HG02884 (cell line): ENCODE measurements at regions not wholly inside any gene's neighbourhood (a gene's known extent, or its start where the extent isn't known, plus 50 kb on each side); places are given as distances from the start of the nearest gene placed in this dataset.
"Not testable (repeated sequence)": the region's sequence is repeated elsewhere in the genome, so short reads cannot be mapped to it uniquely, and the experiment has no call there.

Experiments used
- ATAC-seq: cut with Tn5 transposase; IDR thresholded peaks from one replicate; pipeline ENCODE4 v1.9.1; 2021; ENCODE audit warnings: mild to moderate bottlenecking, moderate library complexity; ENCODE audit not compliant: unreplicated experiment

DNA sequence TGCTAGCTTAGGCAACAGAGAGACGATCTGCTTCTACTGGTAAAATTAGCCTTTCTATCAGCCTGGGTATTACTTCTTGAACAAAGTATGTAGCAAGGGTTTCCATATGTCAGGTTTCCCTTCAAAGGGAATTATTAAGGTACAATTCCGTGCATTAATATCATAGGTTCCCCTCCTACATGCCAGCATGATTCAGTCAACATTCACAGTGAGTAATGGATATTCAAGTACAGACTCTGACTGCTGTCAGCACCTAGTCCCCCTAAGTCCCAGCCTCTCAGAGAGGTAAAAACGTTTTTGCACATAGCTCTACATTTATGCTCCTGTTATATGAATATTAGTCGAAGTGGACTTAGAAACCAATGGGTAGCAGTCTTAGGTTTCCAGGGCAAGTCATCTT, 322.4 kb upstream of the CCNG1 start:
- no peak for ATAC-seq

DNA sequence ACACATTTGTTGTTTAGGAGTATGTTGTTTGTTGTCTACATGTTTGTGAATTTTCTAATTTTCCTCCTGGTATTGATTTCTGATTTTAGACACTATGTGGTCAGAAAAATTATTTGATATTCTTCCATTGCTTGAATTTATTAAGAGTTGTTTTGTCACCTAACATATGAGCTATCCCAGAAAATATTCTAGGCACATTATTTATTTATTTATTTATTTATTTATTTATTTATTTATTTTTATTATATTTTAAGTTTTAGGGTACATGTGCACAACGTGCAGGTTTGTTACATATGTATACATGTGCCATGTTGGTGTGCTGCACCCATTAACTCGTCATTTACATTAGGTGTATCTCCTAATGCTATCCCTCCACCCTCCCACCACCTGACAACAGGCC, 320.8 kb upstream of the CCNG1 start:
- ATAC-seq, result not testable (repeated sequence)

DNA sequence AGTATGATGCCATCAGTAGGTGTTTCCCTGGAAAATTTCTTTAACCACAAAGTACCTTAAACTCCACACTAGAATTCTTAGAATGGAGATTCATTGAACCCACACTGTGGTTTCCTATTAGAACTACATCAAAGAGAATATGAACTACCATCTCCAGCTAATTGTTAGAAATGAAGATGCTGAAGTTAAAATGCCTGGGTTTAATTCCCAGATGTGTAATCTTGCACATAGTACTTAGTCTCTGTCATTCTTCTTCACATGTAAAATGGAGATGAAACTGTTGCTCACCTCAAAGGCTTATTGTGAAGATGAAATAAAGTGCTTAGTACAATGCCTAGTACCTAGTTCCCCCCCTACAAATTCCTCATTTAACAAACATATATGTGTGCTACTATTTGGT, 303.3 kb upstream of the CCNG1 start:
- no peak for ATAC-seq

DNA sequence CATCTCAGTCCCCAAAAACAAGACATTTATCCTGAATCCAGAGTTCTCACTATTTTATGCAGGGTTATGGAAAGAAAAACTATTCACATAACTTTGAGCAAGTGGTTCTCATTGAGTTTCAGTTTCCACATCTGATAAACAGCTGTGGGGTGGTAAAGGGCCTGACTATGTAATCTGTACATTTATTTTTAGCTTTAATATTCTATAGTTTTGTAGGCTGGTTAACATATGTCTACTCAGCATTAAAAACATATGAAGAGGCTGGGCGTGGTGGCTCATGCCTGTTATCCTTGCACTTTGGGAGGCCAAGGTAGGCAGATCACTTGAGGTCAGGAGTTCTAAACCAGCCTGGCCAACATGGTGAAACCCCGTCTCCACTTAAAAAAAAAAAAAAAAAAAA, 301.5 kb upstream of the CCNG1 start:
- ATAC-seq, result no peak

DNA sequence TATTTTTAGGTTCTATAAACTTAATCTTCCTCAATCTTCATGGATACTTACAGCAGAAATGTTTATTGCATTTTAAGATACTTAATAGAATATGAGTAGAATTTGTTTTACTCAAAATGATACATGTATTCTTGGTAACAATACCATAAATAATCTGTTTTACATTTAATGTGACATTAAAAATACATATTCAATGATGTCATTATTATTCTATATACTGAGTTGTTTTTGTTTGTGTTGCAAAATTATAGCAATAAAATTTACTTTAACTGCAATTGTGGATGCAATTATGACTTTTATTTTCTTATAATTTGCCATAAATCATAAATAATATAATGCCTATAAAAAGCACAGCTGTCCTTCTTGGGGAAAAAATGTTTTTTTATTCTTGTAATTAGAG, 275.9 kb upstream of the CCNG1 start:
- ATAC-seq, result no peak

DNA sequence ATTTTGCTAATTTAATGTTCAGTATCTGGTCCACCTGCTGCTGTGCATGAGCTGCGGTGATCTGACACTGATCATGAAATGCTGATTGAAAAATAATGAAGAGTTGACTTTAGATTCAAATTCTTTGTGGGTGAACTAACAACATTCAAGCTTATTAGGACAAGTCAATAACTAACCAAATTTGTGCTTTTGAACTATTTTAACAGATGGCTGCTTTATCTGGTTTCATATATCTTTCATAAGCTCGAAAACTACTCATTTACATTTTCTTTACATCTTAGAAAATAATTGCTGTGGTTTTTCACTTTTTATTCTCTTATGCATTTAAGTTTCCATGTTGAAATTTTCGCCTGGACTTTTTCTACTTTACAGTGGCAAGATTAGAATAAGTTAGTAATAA, 274.8 kb upstream of the CCNG1 start:
- no peak for ATAC-seq

DNA sequence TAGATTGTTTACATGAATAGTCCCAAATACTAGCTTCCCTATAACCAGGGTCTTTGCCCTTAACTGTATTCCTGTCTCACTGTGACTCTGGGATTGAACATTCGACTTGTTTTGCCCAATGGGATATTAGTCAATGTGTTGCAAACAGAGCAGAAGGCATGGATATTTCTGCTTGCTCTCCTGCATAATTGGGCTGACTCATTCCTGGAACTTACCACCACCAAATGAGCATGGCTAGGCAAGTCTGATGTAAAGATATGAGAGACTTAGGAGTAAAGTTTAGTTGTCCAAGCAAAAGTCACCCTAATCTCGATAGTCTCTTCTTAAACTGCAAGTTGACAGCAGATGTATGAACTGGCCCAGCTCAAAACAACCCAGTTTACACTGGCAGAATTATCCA, 273.5 kb upstream of the CCNG1 start:
- no peak for ATAC-seq

DNA sequence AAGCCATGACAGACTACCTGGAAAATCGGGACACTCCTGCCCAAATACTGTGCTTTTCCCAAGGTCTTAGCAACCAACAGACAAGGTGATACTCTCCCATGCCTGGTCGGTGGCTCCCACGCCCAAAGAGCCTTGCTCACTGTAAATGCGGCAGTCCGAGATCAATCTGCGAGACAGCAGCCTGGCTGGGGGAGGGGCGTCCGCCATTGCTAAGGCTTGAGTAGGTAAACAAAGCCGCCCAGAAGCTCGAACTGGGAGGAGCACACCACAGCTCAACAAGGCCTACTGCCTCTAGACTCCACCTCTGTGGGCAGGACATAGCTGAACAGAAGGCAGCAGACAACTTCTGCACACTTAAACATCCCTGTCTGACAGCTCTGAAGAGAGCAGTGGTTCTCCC, 272.1 kb upstream of the CCNG1 start:
- no peak for ATAC-seq

DNA sequence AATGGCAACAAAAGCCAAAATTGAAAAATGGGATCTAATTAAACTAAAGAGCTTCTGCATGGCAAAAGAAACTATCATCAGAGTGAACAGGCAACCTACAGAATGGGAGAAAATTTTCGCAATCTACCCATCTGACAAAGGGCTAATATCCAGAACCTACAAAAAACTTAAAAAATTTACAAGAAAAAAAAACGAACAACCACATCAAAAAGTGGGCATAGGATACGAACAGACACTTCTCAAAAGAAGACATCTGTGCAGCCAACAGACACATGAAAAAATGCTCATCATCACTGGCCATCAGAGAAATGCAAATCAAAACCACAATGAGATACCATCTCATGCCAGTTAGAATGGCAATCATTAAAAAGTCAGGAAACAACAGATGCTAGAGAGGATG, 267.2 kb upstream of the CCNG1 start:
- not testable (repeated sequence) for ATAC-seq

DNA sequence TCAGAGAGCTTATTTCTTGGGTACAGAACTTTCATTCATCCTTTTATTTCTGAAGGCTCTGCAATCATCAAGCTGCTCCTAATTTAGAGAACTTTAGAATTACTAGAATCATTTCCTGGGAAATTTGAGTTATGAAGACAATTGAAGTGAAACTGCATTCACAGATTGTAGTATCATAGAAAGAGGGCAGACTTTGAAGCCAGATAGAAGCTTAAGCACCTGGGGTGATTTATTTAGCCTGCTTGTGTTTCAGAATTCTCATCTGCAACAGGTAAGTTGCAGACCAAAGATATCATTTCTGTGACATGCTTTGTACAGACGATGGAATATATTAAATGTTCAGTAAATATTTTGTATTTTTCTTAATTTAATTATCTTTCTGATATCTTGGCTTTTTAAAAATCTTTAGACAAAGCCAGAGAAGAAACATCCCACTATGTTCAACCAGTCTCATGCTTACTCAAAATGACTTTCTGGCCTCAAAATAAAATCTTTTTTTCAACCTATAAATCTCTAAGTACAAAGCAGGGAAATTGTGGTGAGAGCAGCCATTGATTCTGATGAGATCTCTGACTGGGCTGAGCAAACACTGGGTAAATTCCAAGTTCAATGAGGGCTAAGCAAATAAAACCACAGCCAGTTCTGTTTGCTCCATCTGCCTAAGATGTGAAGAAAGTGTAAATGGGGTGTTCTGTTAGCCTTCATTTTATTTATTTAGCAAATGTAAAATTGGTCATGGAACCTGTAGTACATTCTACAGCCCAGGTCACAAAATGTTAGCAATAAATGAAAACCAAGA, 264.7 kb upstream of the CCNG1 start:
- no peak for ATAC-seq

DNA sequence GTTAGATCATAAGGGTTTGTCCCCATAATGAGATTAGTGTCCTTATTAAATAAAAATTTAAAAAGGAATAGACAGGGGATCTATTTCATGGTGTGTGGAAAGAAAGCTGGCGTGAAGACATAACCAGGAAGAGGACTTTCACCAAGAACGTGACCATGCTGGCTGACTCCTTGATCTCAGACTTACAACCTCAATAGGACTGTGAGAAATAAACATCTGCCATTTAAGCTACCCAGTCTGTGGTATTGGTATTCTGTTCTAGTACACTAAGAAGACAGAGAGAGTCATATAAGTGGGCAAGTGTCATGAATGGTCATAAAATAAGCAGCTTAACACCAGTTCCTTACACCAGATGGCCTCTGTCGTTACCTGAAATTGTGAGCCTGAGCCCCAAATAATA, 259.4 kb upstream of the CCNG1 start:
- no peak for ATAC-seq

DNA sequence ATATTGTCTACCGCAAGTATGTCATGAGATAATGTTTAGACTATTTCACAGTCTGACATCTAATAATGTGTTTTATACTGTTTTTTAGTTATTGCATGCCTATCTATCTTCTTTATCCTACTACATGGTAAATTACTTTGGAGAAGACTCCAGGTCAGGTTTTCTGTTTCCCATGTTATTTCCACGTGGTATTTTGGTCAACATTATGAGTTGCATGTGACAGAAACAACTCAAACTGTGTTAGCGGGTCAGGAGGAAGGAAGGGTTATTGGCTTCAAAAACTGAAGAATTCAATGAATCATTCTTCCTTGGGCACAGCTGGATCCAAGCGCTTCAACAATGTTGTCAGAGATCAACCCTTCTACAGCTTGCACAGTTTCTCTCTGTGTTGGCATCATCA, 252.1 kb upstream of the CCNG1 start:
- no peak for ATAC-seq

DNA sequence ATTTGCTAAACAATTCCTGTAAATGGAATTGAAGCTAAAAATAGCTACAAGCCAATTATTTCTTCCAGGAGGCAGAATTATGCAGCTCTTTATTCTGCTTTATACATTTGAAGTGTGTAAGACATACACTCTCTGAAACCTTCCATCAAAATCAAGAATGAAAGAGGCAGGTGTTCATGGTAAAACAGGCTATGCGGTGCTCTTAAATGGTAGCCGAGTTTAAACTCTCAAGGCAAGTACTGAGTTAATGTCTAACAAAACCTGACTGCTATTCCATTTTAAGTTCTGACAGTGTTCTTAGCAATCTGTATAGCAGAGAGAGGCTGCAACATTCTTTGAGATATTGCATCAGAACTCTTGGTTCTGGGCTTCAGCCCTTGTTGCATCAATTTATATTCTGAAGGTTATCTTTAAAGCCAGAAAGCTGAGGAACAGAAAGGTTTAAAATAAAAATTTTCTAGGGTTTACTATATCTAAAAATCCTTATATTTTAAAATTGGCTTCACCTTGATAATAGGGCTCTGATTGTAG, 248.3 kb upstream of the CCNG1 start:
- ATAC-seq, result no peak

DNA sequence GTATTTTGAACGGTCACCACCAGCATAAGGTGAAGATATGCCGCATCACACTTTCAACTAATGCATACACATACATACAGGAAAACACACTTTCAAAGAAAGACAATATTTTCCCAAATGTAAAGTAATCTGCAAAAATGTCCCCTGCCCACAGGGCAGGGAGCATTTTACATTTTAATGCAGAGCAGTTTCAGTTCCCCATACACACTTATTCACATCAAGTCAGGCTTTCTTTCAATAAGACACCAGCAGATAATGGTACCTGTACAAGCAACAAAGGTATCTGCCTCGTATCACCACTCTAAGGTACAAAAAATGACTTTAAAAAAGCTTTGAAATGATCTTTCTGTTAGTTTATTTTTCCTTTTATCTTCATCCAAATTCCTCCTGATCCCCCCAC, 247.1 kb upstream of the CCNG1 start:
- no peak for ATAC-seq

DNA sequence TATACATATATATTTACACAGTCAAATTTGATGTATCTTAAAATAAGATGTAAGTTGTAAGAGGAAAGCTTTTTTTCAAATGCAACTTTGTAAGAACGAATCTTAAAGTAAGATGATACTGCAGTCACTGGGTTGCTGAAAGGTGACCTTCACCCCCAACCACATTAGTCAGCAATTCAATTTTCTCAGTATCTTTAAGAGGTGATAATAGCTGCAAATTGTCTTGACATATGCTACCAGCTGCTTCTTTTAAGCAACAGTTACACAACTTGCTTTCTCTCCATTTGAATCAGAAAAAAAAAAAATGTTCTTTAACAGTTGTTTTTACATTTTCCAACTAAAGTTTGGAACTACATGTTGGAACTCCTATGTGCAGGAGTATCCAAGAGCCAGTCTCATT, 246.6 kb upstream of the CCNG1 start:
- no peak for ATAC-seq

DNA sequence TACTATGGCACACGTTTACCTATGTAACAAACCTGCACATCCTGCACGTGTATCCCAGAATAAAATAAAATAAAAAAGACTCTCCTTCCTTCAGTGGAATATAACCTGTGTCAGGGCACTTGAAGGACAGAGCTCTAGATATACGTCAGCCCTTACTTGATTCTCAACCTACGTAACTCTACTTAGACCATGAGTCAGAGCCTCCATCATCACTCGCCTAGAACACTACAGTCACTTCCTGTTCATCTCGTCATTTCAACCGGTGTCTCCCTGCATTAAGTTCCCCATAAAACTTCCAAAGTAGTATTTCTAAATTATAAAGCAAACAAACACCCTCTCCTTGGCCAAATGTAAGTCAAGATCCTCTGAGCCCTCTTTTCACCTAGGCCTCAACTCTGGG, 243.5 kb upstream of the CCNG1 start:
- ATAC-seq, result no peak

DNA sequence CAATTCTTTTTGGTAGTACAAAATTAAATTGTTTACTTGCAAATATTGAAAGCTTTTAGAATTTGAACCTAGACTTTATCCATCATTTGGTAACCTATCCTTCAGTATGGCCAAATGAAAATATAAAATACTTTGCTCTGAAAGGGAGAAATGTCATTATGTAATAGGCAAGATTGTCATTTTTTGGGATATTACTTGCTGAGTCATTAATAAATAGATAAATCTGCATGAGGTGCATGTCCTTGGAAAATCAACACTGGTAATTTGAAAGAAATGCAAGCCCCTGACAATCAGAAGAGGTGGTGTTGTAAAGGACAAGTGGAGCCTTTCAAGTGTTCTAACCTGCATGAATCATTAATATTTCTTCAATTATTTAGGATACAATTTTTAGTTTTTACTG, 231.8 kb upstream of the CCNG1 start:
- no peak for ATAC-seq

DNA sequence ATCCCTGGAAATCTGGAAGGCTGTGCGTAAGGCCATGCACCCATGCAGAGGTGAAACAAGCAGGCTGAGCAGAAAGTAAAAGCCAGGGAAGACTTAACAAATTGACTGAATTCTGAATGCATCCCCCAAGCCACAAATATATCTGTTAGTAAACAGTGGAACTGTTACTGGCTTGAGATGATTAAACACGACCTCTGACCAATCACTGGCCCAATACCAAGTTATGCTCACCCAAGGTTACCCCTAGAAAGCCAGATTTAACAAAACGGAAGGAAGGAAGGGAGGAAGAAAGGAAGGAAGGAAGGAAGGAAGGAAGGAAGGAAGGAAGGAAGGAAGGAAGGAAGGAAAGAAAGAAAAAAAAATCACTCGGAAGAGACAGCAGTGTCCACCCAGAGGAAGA, 215.8 kb upstream of the CCNG1 start:
- ATAC-seq, result no peak

DNA sequence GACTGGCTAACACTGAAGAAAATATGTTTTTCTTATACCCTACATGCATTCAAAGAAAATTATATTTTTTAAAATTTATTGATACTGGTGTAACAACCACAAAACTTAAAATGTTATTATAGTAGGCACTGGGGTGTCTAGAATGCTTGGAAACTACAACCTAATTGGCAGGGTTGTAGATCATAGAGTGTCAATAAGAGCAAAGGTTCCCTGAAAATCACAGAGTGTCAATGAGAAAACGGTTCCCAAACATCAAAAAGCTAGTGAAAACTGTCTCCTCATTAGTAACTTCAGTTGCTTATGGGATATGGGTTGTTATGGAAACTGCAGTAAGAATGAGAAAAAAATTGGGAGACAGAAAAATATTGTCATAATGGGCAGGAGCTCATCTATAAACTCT, 214.4 kb upstream of the CCNG1 start:
- no peak for ATAC-seq

DNA sequence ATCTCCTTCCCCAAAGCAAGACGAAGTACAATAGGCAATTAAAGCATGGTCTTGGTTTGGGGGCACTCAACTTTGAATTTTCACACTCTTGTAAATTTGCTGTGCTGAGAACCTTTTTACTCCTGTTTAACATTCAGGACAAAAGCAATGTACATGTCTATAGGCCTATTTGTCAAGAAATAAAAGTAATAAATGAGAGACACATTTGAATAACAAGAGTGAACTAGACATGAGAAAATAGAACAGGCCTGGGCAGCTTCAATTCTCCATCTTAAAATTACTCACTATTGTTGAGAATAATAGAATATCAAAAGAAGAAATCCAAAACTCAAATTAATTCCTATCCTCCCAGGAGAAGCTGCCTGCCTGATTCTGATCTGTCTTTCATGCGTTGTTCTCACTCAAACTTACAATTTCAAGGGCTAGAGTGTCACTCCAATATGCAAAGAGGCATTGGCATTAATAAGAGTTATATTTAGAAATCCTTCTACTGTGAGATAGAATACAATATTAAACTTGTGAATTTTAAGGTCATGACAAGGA, 192.9 kb upstream of the CCNG1 start:
- no peak for ATAC-seq

DNA sequence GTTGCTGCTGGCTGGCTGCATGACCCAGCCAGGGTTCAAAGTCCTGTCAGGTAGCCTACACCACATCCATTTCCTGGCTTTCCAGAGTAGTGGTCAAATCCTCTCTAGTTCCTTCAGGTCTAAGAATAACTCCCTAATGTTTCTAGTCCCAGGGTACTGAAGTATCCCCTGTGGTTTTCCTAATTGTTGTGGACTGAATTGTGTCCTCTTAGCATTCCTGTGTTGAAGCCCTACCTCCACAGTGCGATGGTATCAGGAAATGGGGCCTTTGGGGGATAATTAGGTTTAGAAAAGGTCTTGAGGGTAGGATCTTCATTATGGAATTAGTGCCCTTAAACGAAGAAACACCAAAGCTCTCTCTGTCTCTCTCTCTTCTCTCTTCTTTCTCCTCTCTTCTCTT, 191.8 kb upstream of the CCNG1 start:
- no peak for ATAC-seq

DNA sequence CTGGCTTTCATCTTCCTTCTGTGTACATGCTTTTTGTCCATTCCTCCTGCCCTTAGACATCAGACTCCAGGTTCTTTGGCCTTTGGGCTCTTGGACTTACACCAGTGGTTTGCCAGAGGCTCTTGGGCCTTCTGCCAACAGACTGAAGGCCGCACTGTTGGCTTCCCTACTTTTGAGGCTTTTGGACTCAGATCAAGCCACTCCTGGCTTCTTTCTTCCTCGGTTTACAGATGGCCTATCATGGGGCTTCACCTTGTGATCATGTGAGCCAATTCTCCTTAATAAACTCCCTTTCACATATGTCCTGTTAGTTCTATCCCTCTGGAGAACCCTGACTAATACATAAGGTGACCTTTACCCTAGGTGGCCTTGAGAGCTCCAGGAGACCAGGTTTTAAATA, 189.1 kb upstream of the CCNG1 start:
- ATAC-seq, result no peak

DNA sequence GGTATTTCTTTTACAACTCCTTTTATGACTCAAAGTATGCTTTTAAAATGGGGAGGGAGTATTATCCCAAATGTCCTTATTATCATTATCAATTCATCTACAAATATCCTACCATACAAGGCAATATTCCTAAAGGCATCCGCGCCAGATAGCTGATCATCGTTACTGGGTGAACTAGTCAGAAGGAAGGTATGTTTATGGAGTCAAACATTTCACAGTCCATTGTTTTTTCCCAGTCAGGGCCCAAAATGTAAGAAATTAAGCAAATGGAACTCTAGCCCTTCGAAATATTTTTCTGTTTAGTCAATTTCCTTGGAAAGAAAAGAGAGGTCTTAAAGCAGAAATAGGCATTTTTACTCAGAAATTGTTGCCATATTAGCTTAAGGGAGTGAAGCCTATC, 188.5 kb upstream of the CCNG1 start:
- no peak for ATAC-seq
